HG03039 (cell line): ENCODE measurements at regions not wholly inside any gene's neighbourhood (a gene's known extent, or its start where the extent isn't known, plus 50 kb on each side); places are given as distances from the start of the nearest gene placed in this dataset.

Source experiments
- ATAC-seq: cut with Tn5 transposase; IDR thresholded peaks from one replicate; pipeline ENCODE4 v1.9.1; 2021; ENCODE audit warnings: mild to moderate bottlenecking, moderate library complexity; ENCODE audit not compliant: unreplicated experiment

- ATAC-seq = no peak
These were observed 74.2 kb upstream of the BMP2 start for GRCh38 chr20:6693178-6693807.

GRCh38 chr20:6692566-6693173 is 74.8 kb upstream of the BMP2 start:
- ATAC-seq = no peak

GRCh38 chr20:6691516-6691915 is 76.0 kb upstream of the BMP2 start:
- no peak for ATAC-seq

GRCh38 chr20:6689339-6689973 is 78.0 kb upstream of the BMP2 start:
- no peak for ATAC-seq

GRCh38 chr20:6686171-6686570 is 81.3 kb upstream of the BMP2 start:
- no peak for ATAC-seq

GRCh38 chr20:6685626-6686025 is 81.9 kb upstream of the BMP2 start:
- no peak for ATAC-seq

- ATAC-seq = no peak
These were observed 82.3 kb upstream of the BMP2 start for GRCh38 chr20:6685181-6685582.

GRCh38 chr20:6683021-6683977 is 84.2 kb upstream of the BMP2 start:
- ATAC-seq = no peak

GRCh38 chr20:6680854-6681253 is 86.6 kb upstream of the BMP2 start:
- ATAC-seq = no peak

- ATAC-seq = no peak
These were observed 87.0 kb upstream of the BMP2 start for GRCh38 chr20:6680441-6680840.

GRCh38 chr20:6679086-6679485 is 88.4 kb upstream of the BMP2 start:
- no peak for ATAC-seq

- ATAC-seq = no peak
These were observed 89.4 kb upstream of the BMP2 start for GRCh38 chr20:6678101-6678500.

- no peak for ATAC-seq
These were observed 92.7 kb upstream of the BMP2 start for GRCh38 chr20:6674831-6675230.

- ATAC-seq = no peak
These were observed 94.4 kb upstream of the BMP2 start for GRCh38 chr20:6673071-6673470.

- ATAC-seq = no peak
These were observed 95.7 kb upstream of the BMP2 start for GRCh38 chr20:6671829-6672228.

GRCh38 chr20:6668546-6668945 is 98.9 kb upstream of the BMP2 start:
- ATAC-seq = no peak

- no peak for ATAC-seq
These were observed 101.7 kb upstream of the BMP2 start for GRCh38 chr20:6665621-6666355.

- no peak for ATAC-seq
These were observed 102.3 kb upstream of the BMP2 start for GRCh38 chr20:6665161-6665560.

GRCh38 chr20:6664574-6664973 is 102.9 kb upstream of the BMP2 start:
- ATAC-seq = no peak

GRCh38 chr20:6663751-6664388 is 103.6 kb upstream of the BMP2 start:
- no peak for ATAC-seq
